HCT116 (cell line): ENCODE measurements at regions not wholly inside any gene's neighbourhood (a gene's known extent, or its start where the extent isn't known, plus 50 kb on each side); places are given as distances from the start of the nearest gene placed in this dataset.
A peak's percentile ranks its signal among the peaks of the same experiment; 100 is the strongest.

Experiments
- CEBPB ChIP-seq: IDR thresholded peaks from 2 replicates; pipeline ENCODE4 v1.6.1; 2012; ENCODE audit warnings: low read depth
- CTCF ChIP-seq, 3 experiments: fragments of 200-600 bp in 1 of 3; sonication (generic) in 1 of 3; IDR thresholded peaks in 2 of 3; conservative IDR thresholded peaks in 1 of 3; 2 replicates each; pipeline ENCODE4 v1.5.1; 2012 to 2017; ENCODE audit warnings: low read depth in 2 of 3, low read length in 2 of 3, antibody characterized with exemption in 1 of 3, borderline replicate concordance in 1 of 3, control low read depth in 1 of 3, mild to moderate bottlenecking in 1 of 3, mixed read lengths in 1 of 3, mixed run types in 1 of 3, moderate library complexity in 1 of 3; ENCODE audit not compliant: insufficient read depth in 1 of 3
- EZH2phosphoT487 ChIP-seq: fragments of 200-600 bp; IDR thresholded peaks from 2 replicates; pipeline ENCODE4 v1.6.1; 2018; ENCODE audit warnings: antibody characterized with exemption, borderline replicate concordance
- POLR2A ChIP-seq: IDR thresholded peaks from 2 replicates; pipeline ENCODE4 v1.7.0; 2011; ENCODE audit warnings: borderline replicate concordance; ENCODE audit not compliant: insufficient read depth, insufficient read length; ENCODE audit errors: extremely low read depth
- POLR2AphosphoS5 ChIP-seq: IDR thresholded peaks from 2 replicates; pipeline ENCODE4 v1.6.1; 2011; ENCODE audit warnings: mild to moderate bottlenecking, low read depth, low read length, moderate library complexity
- TF ChIP-seq, protein P1 (sequence below): IDR thresholded peaks from 2 replicates; pipeline ENCODE4 v1.6.1; 2012; ENCODE audit warnings: low read depth

DNA sequence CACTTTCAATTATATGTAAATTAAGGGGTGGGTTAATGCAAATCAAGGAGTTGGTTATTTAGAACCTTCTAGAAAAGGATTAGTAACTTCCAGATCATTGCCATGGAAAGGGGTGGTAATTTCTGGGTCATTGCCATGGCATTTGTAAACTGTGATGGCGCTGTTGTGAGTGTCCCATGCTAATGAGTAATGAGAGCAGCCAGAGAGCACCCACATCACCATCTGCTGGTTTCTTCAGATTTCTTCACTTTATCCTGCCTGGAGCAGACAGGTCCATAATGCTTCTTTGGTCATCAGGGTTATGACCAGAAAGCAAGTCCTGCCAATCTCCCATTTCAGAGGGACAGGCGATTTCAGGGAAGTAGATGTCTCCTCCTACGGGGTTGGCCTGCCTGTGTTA is 311.3 kb upstream of the CNR1 start:
- TF ChIP-seq POLR2AphosphoS5 (no peak), CTCF (IDR thresholded peaks at IDR 0.05 in 2 of 3, conservative IDR thresholded peaks at IDR 0.05 in 1 of 3; ENCODE audit: borderline replicate concordance in 1 of 3, insufficient read depth in 1 of 3, low read depth in 2 of 3, low read length in 2 of 3) (peak; percentile 19 to 38 (median 23); a peak in 4 of 6 replicates), CEBPB (no peak), EZH2phosphoT487 (no peak), POLR2A (no peak)
- TF ChIP-seq, protein P1, sequence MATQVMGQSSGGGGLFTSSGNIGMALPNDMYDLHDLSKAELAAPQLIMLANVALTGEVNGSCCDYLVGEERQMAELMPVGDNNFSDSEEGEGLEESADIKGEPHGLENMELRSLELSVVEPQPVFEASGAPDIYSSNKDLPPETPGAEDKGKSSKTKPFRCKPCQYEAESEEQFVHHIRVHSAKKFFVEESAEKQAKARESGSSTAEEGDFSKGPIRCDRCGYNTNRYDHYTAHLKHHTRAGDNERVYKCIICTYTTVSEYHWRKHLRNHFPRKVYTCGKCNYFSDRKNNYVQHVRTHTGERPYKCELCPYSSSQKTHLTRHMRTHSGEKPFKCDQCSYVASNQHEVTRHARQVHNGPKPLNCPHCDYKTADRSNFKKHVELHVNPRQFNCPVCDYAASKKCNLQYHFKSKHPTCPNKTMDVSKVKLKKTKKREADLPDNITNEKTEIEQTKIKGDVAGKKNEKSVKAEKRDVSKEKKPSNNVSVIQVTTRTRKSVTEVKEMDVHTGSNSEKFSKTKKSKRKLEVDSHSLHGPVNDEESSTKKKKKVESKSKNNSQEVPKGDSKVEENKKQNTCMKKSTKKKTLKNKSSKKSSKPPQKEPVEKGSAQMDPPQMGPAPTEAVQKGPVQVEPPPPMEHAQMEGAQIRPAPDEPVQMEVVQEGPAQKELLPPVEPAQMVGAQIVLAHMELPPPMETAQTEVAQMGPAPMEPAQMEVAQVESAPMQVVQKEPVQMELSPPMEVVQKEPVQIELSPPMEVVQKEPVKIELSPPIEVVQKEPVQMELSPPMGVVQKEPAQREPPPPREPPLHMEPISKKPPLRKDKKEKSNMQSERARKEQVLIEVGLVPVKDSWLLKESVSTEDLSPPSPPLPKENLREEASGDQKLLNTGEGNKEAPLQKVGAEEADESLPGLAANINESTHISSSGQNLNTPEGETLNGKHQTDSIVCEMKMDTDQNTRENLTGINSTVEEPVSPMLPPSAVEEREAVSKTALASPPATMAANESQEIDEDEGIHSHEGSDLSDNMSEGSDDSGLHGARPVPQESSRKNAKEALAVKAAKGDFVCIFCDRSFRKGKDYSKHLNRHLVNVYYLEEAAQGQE = no peak
